Ascending aorta (tissue), 2 donors: ENCODE measurements at regions not wholly inside any gene's neighbourhood (a gene's known extent, or its start where the extent isn't known, plus 50 kb on each side); places are given as distances from the start of the nearest gene placed in this dataset.

Experiments used
- DNase-seq, 2 donors: peaks; one replicate each; pipeline ENCODE4 v3.0.0-alpha.2; 2019; ENCODE audit warnings: low spot score in 2 of 2
- H3K27ac ChIP-seq, 2 donors: fragments of 200-600 bp; sonication (generic); one replicate each; pipeline ENCODE4 v1.5.1; 2016 to 2017; ENCODE audit warnings: mild to moderate bottlenecking in 1 of 2
- H3K27me3 ChIP-seq: fragments of 200-600 bp; sonication (generic); one replicate; pipeline ENCODE4 v1.5.1; 2017
- H3K36me3 ChIP-seq, 2 donors: fragments of 200-600 bp; sonication (generic); one replicate each; pipeline ENCODE4 v1.5.1; 2016
- H3K4me1 ChIP-seq, 2 donors: fragments of 200-600 bp; sonication (generic); one replicate each; pipeline ENCODE4 v1.5.1; 2016 to 2017; ENCODE audit warnings: mild to moderate bottlenecking in 1 of 2
- H3K4me3 ChIP-seq, 2 donors: fragments of 200-600 bp; sonication (generic); one replicate each; pipeline ENCODE4 v1.5.1; 2016 to 2017; ENCODE audit warnings: mild to moderate bottlenecking in 1 of 2
- H3K9me3 ChIP-seq, 2 donors: fragments of 200-600 bp; sonication (generic); one replicate each; pipeline ENCODE4 v1.5.1; 2016
- intact Hi-C: fragments of 100-400 bp; cut with DNase I; formaldehyde crosslinking; loops from one replicate; pipeline ENCODE4 v1.15.1; 2023
- TF ChIP-seq, protein P1 (sequence below), 3 experiments: fragments of 200-600 bp in 2 of 3; fragments of 450-650 bp in 1 of 3; sonication (generic) in 2 of 3; IDR thresholded peaks; one replicate each; pipeline ENCODE4 v1.5.1; 2016 to 2019; ENCODE audit warnings: antibody characterized with exemption in 3 of 3, mild to moderate bottlenecking in 1 of 3, moderate library complexity in 1 of 3

DNA sequence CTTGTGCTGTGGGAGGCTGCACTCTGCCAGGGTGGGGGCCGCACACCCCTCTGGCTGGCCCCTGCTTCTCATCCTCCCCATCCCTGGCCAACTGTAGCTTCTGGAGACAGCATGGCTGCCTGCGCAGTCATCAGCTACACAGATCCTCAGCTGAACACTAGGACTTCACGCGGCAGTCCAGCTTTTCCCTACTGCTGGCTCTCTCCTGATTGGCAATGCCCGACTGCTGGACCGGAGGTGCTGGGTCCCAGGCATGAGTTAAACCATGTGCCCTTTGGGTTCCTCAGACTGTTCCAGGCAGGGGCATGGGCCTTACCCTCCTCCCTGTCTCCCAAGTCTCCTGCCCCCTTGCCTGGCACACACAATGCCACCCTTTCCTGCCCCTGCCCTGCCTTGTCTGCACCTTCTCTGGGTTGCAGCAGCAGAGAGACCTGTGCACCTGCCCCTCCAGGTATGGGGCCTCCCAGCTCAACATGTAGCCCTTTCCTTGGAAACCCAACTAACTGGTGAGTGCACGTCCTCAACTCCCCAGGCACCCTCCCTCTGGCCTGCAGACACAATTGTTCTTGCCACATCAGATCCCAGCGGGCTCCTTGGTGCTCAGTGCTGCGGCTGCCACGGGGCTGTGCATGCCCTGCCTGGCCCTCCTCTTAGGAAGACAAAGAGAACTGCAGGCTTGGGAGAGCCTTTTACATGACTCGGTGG is 1039.2 kb downstream of the TBC1D22A start:
- intact Hi-C loops = no loop called here
- TF ChIP-seq, protein P1, sequence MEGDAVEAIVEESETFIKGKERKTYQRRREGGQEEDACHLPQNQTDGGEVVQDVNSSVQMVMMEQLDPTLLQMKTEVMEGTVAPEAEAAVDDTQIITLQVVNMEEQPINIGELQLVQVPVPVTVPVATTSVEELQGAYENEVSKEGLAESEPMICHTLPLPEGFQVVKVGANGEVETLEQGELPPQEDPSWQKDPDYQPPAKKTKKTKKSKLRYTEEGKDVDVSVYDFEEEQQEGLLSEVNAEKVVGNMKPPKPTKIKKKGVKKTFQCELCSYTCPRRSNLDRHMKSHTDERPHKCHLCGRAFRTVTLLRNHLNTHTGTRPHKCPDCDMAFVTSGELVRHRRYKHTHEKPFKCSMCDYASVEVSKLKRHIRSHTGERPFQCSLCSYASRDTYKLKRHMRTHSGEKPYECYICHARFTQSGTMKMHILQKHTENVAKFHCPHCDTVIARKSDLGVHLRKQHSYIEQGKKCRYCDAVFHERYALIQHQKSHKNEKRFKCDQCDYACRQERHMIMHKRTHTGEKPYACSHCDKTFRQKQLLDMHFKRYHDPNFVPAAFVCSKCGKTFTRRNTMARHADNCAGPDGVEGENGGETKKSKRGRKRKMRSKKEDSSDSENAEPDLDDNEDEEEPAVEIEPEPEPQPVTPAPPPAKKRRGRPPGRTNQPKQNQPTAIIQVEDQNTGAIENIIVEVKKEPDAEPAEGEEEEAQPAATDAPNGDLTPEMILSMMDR (IDR thresholded peaks at IDR 0.05) = no peak
- H3K27ac ChIP-seq = no peak overlapping the region
- peak in 1 of 2 donors; percentile 21 for DNase-seq
- H3K27me3 ChIP-seq = no peaks in the 10 kb centered on the region
- H3K4me1 ChIP-seq = no peaks in the 10 kb centered on the region
- no peak overlapping the region for H3K4me3 ChIP-seq
- no peaks in the 10 kb centered on the region for H3K36me3 ChIP-seq
- H3K9me3 ChIP-seq = no peaks in the 10 kb centered on the region

DNA sequence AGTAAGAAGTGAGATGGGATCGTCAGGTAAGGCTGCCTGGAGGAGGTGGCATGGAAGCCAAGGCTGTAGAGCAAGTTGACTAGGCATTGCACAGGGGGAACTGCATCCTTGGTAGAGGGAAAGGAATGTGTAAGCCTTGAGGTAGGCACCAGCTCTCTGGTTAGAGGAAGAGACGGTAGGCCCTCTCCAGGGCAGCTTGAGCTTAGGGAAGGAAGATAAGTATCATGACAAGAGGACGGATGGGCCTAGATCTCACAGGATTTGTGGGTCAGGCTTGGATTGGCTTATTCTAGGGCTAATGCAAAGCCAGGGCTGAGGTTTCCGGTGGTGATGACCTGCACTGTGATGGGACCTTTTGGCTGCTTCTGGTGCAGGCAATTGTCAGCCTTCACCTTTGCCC is 1035.8 kb downstream of the TBC1D22A start:
- no peaks in the 10 kb centered on the region for H3K4me1 ChIP-seq
- intact Hi-C loops = no loop called here
- H3K9me3 ChIP-seq = no peaks in the 10 kb centered on the region
- H3K27ac ChIP-seq = no peak overlapping the region
- H3K4me3 ChIP-seq = no peak overlapping the region
- H3K27me3 ChIP-seq = no peaks in the 10 kb centered on the region
- TF ChIP-seq, protein P1 (IDR thresholded peaks at IDR 0.05) = no peak
- no peaks in the 10 kb centered on the region for H3K36me3 ChIP-seq
- no peak for DNase-seq

DNA sequence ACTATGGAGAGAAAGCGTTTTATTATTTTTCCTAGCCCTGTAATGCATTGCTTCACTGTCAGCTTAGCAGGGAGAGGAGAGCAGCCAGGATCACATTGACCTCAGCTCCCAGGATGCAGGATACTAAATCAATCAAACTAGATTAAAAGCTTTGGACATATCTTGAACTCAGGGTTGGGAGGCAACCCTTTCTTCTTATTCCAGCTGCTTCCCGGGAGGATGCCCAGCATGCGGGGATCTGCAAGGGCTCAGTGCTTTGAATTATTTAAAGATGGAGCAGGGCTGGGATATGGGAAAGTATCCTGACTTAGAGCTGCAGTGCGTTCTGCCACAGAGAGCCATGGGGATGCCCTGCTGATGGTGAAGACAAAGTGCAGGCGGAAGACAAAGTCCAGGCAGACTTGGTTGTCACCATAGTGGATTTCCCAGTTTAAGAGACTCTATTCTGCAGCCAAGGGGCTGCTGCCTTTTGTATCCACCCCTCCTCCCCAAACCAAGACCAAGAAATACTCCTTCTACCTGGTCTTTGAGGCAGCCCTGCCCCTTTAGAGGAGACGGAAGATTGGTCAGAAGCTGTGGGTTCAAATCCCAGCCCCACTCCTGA is 1035.0 kb downstream of the TBC1D22A start:
- DNase-seq = no peak
- intact Hi-C loops = no loop called here
- H3K4me3 ChIP-seq = no peak overlapping the region
- H3K27me3 ChIP-seq = no peaks in the 10 kb centered on the region
- no peak overlapping the region for H3K27ac ChIP-seq
- TF ChIP-seq, protein P1 (IDR thresholded peaks at IDR 0.05) = no peak
- no peaks in the 10 kb centered on the region for H3K4me1 ChIP-seq
- no peaks in the 10 kb centered on the region for H3K9me3 ChIP-seq
- no peaks in the 10 kb centered on the region for H3K36me3 ChIP-seq

DNA sequence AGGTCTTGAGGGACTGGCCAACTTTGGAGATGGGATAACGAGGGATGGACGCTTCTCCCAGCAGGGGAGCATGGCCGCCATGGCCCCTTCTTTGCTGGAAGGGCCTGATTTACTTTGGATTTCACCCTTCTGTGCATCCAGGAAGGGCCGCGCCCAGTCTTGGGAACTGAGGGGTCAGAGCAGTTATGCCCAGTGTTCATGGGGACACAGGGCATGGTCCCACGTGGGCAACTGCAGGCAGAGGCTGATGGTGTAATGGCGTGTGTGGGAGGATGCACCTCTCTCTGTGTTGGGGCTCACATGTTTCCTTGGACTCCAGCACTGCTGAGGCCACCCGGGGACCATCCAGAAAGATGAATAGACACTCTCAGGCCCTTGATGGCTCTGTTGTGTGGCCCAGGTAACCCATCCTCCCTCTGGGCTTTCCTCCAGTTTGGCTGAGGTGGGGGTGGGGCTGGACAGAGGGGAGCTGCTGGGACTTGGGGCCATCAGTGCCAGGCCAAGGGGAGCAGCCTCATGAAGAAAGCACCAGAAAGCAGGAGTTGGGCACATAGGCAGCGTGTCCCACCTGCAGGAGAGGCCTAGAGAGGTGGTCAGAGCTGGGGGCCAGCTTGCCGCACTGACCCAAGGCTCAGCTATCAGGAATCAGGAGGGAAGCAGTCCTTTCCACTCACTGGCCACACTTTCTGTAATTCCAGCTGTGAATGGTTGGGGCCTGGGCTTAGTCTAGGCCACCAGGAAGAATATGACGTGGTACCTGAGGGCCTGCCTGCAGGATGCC is 1033.9 kb downstream of the TBC1D22A start:
- H3K9me3 ChIP-seq = no peaks in the 10 kb centered on the region
- no peaks in the 10 kb centered on the region for H3K4me1 ChIP-seq
- TF ChIP-seq, protein P1 (IDR thresholded peaks at IDR 0.05) = no peak
- no peak overlapping the region for H3K27ac ChIP-seq
- no peaks in the 10 kb centered on the region for H3K36me3 ChIP-seq
- intact Hi-C loops = no loop called here
- H3K4me3 ChIP-seq = no peak overlapping the region
- H3K27me3 ChIP-seq = no peaks in the 10 kb centered on the region
- no peak for DNase-seq

DNA sequence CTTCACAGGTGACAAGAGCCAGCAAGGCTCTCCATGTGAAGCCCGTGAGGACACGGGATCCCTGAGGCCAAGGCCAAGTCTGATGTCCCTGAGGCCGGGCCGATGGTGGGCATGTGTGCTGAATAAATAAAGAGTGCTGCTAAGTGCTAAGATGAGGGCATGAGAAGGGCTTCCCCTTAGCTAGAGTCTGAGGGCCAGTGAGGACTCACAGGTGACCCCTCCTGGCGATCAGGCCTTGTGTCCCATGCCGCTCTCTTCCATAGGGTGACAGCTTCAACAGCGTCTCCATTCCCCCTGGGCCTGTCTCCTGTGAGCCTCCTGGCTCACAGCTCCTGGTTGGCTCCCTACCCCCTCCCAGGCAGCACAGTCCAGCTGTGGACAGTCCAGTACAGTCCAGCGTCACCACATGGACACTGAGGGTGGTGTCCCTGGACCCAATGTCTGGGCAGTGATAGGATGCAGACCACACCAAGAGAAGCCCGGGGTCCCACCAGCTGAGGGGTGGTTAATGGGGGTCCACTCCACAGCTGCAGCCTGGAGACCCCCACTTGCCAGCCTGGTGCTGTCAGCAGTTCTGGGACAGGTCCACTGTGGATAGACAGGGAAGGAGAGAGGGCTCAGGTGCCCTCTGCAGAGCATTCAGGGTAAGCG is 1033.2 kb downstream of the TBC1D22A start:
- TF ChIP-seq, protein P1 (IDR thresholded peaks at IDR 0.05) = no peak
- Histone ChIP-seq H3K27ac (no peak overlapping the region), H3K4me3 (no peak overlapping the region), H3K9me3 (no peaks in the 10 kb centered on the region), H3K36me3 (no peaks in the 10 kb centered on the region), H3K27me3 (no peaks in the 10 kb centered on the region), H3K4me1 (no peaks in the 10 kb centered on the region)
- no peak for DNase-seq
- intact Hi-C loops = no loop called here
